ENCODE measurements at regions not wholly inside any gene's neighbourhood (a gene's known extent, or its start where the extent isn't known, plus 50 kb on each side); places are given as distances from the start of the nearest gene placed in this dataset.

- TF ChIP-seq POLR2A (IDR thresholded peaks at IDR 0.05) = no peak
- TF ChIP-seq, protein P1, sequence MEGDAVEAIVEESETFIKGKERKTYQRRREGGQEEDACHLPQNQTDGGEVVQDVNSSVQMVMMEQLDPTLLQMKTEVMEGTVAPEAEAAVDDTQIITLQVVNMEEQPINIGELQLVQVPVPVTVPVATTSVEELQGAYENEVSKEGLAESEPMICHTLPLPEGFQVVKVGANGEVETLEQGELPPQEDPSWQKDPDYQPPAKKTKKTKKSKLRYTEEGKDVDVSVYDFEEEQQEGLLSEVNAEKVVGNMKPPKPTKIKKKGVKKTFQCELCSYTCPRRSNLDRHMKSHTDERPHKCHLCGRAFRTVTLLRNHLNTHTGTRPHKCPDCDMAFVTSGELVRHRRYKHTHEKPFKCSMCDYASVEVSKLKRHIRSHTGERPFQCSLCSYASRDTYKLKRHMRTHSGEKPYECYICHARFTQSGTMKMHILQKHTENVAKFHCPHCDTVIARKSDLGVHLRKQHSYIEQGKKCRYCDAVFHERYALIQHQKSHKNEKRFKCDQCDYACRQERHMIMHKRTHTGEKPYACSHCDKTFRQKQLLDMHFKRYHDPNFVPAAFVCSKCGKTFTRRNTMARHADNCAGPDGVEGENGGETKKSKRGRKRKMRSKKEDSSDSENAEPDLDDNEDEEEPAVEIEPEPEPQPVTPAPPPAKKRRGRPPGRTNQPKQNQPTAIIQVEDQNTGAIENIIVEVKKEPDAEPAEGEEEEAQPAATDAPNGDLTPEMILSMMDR (IDR thresholded peaks at IDR 0.05 in 8 of 11, conservative IDR thresholded peaks at IDR 0.05 in 3 of 11) = no peak
- TF ChIP-seq POLR2AphosphoS5 (IDR thresholded peaks at IDR 0.05) = no peak
Measured at GRCh38 chr3:193812791-193813500, 219.9 kb downstream of the OPA1 start.
